ENCODE measurements at regions not wholly inside any gene's neighbourhood (a gene's known extent, or its start where the extent isn't known, plus 50 kb on each side); places are given as distances from the start of the nearest gene placed in this dataset.

DNA sequence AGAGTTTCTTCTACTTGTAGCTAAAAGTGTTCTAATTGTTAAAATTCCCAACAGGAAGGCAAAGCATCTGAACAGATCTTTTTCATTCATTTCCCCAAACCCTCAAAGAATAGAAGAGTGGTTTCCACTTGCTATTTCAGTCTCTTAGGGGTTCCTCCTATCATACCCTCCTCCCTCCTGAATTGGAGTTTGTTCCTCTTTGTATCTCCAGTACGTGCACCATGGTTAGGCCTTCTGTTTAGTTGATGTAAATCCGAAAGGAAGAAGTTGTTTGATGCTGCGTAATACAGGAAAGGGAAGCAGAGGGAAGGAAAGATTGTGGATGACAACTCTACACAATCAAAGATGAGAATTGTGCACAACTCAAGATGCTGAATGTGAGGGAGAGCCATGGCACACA lies 303.6 kb downstream of the PIK3R1 start:
- TF ChIP-seq TGIF2 (CRISPR knock-in tag; IDR thresholded peaks at IDR 0.05) (no peak), THRAP3 (IDR thresholded peaks at IDR 0.05; ENCODE audit: borderline replicate concordance) (no peak), NRF1 (conservative IDR thresholded peaks at IDR 0.05 in 1 of 2, IDR thresholded peaks at IDR 0.05 in 1 of 2) (no peak), KDM1A (IDR thresholded peaks at IDR 0.05) (no peak), FOXP1 (CRISPR knock-in tag; IDR thresholded peaks at IDR 0.05) (no peak), MTA3 (IDR thresholded peaks at IDR 0.05; ENCODE audit: borderline replicate concordance) (no peak), CBX8 (IDR thresholded peaks at IDR 0.05; ENCODE audit: borderline replicate concordance, extremely low read depth, low read depth, low read length, poor library complexity, severe bottlenecking) (no peak), TBP (optimal IDR thresholded peaks at IDR 0.05; ENCODE audit: low read depth, low read length) (no peak), CHD2 (IDR thresholded peaks at IDR 0.05; ENCODE audit: low read depth, low read length) (no peak), MYBL2 (IDR thresholded peaks at IDR 0.05; ENCODE audit: low read depth) (no peak), MYBL2 (CRISPR knock-in tag; IDR thresholded peaks at IDR 0.05; ENCODE audit: borderline replicate concordance) (no peak), RBM15 (IDR thresholded peaks at IDR 0.05; ENCODE audit: insufficient read depth, low read length) (no peak), POLR2A (conservative IDR thresholded peaks at IDR 0.05) (no peak)
- TF ChIP-seq, protein P1, sequence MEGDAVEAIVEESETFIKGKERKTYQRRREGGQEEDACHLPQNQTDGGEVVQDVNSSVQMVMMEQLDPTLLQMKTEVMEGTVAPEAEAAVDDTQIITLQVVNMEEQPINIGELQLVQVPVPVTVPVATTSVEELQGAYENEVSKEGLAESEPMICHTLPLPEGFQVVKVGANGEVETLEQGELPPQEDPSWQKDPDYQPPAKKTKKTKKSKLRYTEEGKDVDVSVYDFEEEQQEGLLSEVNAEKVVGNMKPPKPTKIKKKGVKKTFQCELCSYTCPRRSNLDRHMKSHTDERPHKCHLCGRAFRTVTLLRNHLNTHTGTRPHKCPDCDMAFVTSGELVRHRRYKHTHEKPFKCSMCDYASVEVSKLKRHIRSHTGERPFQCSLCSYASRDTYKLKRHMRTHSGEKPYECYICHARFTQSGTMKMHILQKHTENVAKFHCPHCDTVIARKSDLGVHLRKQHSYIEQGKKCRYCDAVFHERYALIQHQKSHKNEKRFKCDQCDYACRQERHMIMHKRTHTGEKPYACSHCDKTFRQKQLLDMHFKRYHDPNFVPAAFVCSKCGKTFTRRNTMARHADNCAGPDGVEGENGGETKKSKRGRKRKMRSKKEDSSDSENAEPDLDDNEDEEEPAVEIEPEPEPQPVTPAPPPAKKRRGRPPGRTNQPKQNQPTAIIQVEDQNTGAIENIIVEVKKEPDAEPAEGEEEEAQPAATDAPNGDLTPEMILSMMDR (IDR thresholded peaks at IDR 0.05 in 2 of 3, conservative IDR thresholded peaks at IDR 0.05 in 1 of 3; ENCODE audit: insufficient read depth in 2 of 3, low read depth in 1 of 3, low read length in 3 of 3), result no peak

Data from K562 (cell line).